HEK293T (cell line): ENCODE measurements at regions not wholly inside any gene's neighbourhood (a gene's known extent, or its start where the extent isn't known, plus 50 kb on each side); places are given as distances from the start of the nearest gene placed in this dataset.

Source experiments
- CTCF ChIA-PET: fragments of 350-600 bp; formaldehyde crosslinking; extraction: SDS; loops from one replicate; lab custom pipeline; 2021; ENCODE audit warnings: antibody characterized with exemption, inconsistent platforms; lab: Yijun Ruan, JAX
- POLR2A ChIA-PET: fragments of 350-600 bp; formaldehyde crosslinking; extraction: SDS; loops from one replicate; lab custom pipeline; 2020; ENCODE audit warnings: antibody characterized with exemption, inconsistent platforms; lab: Yijun Ruan, JAX
- DNase-seq: peaks from one replicate; pipeline ENCODE4 v3.0.0; 2012; ENCODE audit warnings: mixed read lengths; ENCODE audit errors: extremely low spot score
- ARNT ChIP-seq: fragments of 450-650 bp; IDR thresholded peaks from 2 replicates; pipeline ENCODE4 v1.6.1; 2017; ENCODE audit warnings: mild to moderate bottlenecking
- BHLHE40 ChIP-seq: fragments of 450-650 bp; IDR thresholded peaks from 2 replicates; pipeline ENCODE4 v1.6.1; 2016; ENCODE audit warnings: mild to moderate bottlenecking, moderate library complexity, borderline replicate concordance
- CTBP1 ChIP-seq: fragments of 450-650 bp; IDR thresholded peaks from 2 replicates; pipeline ENCODE4 v1.6.1; 2016; ENCODE audit warnings: borderline replicate concordance
- ELF4 ChIP-seq: fragments of 450-650 bp; IDR thresholded peaks from 2 replicates; pipeline ENCODE4 v1.6.1; 2017; ENCODE audit warnings: antibody characterized with exemption
- FOXA1 ChIP-seq: fragments of 450-650 bp; IDR thresholded peaks from 2 replicates; pipeline ENCODE4 v1.6.1; 2016; ENCODE audit warnings: mild to moderate bottlenecking
- FOXK2 ChIP-seq: fragments of 450-650 bp; IDR thresholded peaks from 2 replicates; pipeline ENCODE4 v1.6.1; 2016; ENCODE audit warnings: mild to moderate bottlenecking
- FOXM1 ChIP-seq: fragments of 450-650 bp; IDR thresholded peaks from 2 replicates; pipeline ENCODE4 v1.6.1; 2017; ENCODE audit warnings: mild to moderate bottlenecking, borderline replicate concordance
- HDGF ChIP-seq: fragments of 450-650 bp; IDR thresholded peaks from 2 replicates; pipeline ENCODE4 v1.6.1; 2017; ENCODE audit warnings: antibody characterized with exemption, borderline replicate concordance
- L3MBTL2 ChIP-seq: fragments of 450-650 bp; conservative IDR thresholded peaks from 2 replicates; pipeline ENCODE4 v1.6.1; 2016; ENCODE audit warnings: mild to moderate bottlenecking
- LEF1 ChIP-seq: fragments of 450-650 bp; IDR thresholded peaks from 2 replicates; pipeline ENCODE4 v1.6.1; 2017; ENCODE audit warnings: mild to moderate bottlenecking, borderline replicate concordance
- NFRKB ChIP-seq: fragments of 450-650 bp; IDR thresholded peaks from 2 replicates; pipeline ENCODE4 v1.6.1; 2016; ENCODE audit warnings: mild to moderate bottlenecking, moderate library complexity
- PKNOX1 ChIP-seq: fragments of 450-650 bp; IDR thresholded peaks from 2 replicates; pipeline ENCODE4 v1.6.1; 2016
- SP1 ChIP-seq: fragments of 450-650 bp; IDR thresholded peaks from 2 replicates; pipeline ENCODE4 v1.6.1; 2017
- SUZ12 ChIP-seq: fragments of 450-650 bp; IDR thresholded peaks from 2 replicates; pipeline ENCODE4 v1.6.1; 2016; ENCODE audit warnings: mild to moderate bottlenecking
- TARDBP ChIP-seq: fragments of 450-650 bp; IDR thresholded peaks from 2 replicates; pipeline ENCODE4 v1.6.1; 2016
- ZNF384 ChIP-seq: fragments of 450-650 bp; IDR thresholded peaks from 2 replicates; pipeline ENCODE4 v1.6.1; 2016

GRCh38 chr7:1314021-1314907 is 81.6 kb downstream of the UNCX start:
- no peak for TF ChIP-seq TARDBP
- TF ChIP-seq PKNOX1, result no peak
- TF ChIP-seq FOXA1, result no peak
- no peak for TF ChIP-seq LEF1
- ChIA-PET CTCF (no interaction called here), POLR2A (no interaction called here)
- no peak for DNase-seq

GRCh38 chr7:1314908-1315450 is 82.3 kb downstream of the UNCX start:
- no peak for TF ChIP-seq LEF1
- TF ChIP-seq ZNF384, result no peak
- no peak for TF ChIP-seq ARNT
- TF ChIP-seq SP1, result no peak
- TF ChIP-seq FOXA1, result no peak
- TF ChIP-seq PKNOX1, result no peak
- no peak for TF ChIP-seq TARDBP
- TF ChIP-seq CTBP1, result no peak
- no peak for TF ChIP-seq FOXM1
- no peak for TF ChIP-seq HDGF
- TF ChIP-seq NFRKB, result no peak
- no peak for TF ChIP-seq L3MBTL2
- no peak for TF ChIP-seq ELF4
- DNase-seq, result no peak
- ChIA-PET POLR2A (no interaction called here), CTCF (no interaction called here)

- DNase-seq, result no peak
- TF ChIP-seq FOXA1, result no peak
- TF ChIP-seq BHLHE40, result no peak
- TF ChIP-seq SUZ12, result no peak
- no peak for TF ChIP-seq ELF4
- no peak for TF ChIP-seq NFRKB
- TF ChIP-seq TARDBP, result no peak
- ChIA-PET CTCF (no interaction called here), POLR2A (interaction anchor here (0.6 kb wide), 1 partner anchor 747 kb away, joined by 3 read pairs; no protein-coding TSS in a partner anchor)
Observed at GRCh38 chr7:1316086-1316485, 83.4 kb downstream of the UNCX start.

GRCh38 chr7:1317646-1318045 is 85.0 kb downstream of the UNCX start:
- no peak for TF ChIP-seq CTBP1
- TF ChIP-seq ARNT, result no peak
- TF ChIP-seq SUZ12, result no peak
- no peak for TF ChIP-seq NFRKB
- no peak for TF ChIP-seq ELF4
- no peak for TF ChIP-seq SP1
- no peak for TF ChIP-seq L3MBTL2
- no peak for TF ChIP-seq ZNF384
- TF ChIP-seq FOXM1, result no peak
- TF ChIP-seq FOXA1, result no peak
- TF ChIP-seq BHLHE40, result no peak
- TF ChIP-seq HDGF, result no peak
- no peak for TF ChIP-seq PKNOX1
- no peak for TF ChIP-seq LEF1
- no peak for TF ChIP-seq TARDBP
- no peak for TF ChIP-seq FOXK2
- ChIA-PET CTCF (no interaction called here), POLR2A (no interaction called here)
- no peak for DNase-seq

- ChIA-PET CTCF (no interaction called here), POLR2A (no interaction called here)
- TF ChIP-seq L3MBTL2 (no peak), BHLHE40 (no peak), LEF1 (no peak), PKNOX1 (no peak), ZNF384 (no peak), FOXM1 (no peak), SUZ12 (no peak), FOXA1 (no peak), CTBP1 (no peak)
- DNase-seq, result no peak
Observed at GRCh38 chr7:1318051-1318450, 85.4 kb downstream of the UNCX start.

- no peak for DNase-seq
- TF ChIP-seq ZNF384, result no peak
- TF ChIP-seq TARDBP, result no peak
- TF ChIP-seq ARNT, result no peak
- no peak for TF ChIP-seq BHLHE40
- TF ChIP-seq SP1, result no peak
- no peak for TF ChIP-seq PKNOX1
- TF ChIP-seq FOXK2, result no peak
- no peak for TF ChIP-seq L3MBTL2
- TF ChIP-seq HDGF, result no peak
- TF ChIP-seq FOXM1, result no peak
- TF ChIP-seq FOXA1, result no peak
- no peak for TF ChIP-seq LEF1
- TF ChIP-seq CTBP1, result no peak
- TF ChIP-seq ELF4, result no peak
- no peak for TF ChIP-seq SUZ12
- ChIA-PET POLR2A (no interaction called here), CTCF (no interaction called here)
Observed at GRCh38 chr7:1318661-1319060, 86.0 kb downstream of the UNCX start.
